ENCODE measurements at regions not wholly inside any gene's neighbourhood (a gene's known extent, or its start where the extent isn't known, plus 50 kb on each side); places are given as distances from the start of the nearest gene placed in this dataset.
A peak's percentile ranks its signal among the peaks of the same experiment; 100 is the strongest.

GRCh38 chr3:72544239-72544638 is 304.0 kb downstream of the SHQ1 start:
- FAIRE-seq (peak; percentile 47), DNase-seq (ENCODE audit: extremely low spot score, insufficient read length, low read depth) (no peak)

GRCh38 chr3:72543246-72543645 is 305.0 kb downstream of the SHQ1 start:
- no peak for DNase-seq (ENCODE audit: extremely low spot score, insufficient read length, low read depth)
- FAIRE-seq, result no peak

DNA sequence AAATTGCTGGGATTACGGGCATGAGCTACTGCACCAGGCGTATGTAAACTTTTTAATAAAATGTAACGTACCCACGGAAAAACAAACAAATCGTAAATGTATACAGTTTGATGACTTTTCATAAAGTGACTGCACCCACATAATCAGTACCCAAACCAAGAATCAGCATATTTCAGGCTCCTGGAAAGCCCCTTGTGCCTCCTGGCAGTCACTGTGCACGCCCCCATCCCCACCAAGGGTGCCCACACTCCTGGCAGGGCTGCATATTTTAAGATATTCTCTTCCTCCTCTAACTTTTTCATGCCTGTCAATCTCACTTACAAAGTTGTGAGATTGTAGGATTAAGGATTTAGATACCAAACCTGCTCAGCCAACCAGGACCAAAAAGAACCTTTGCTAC is 305.5 kb downstream of the SHQ1 start:
- DNase-seq (ENCODE audit: extremely low spot score, insufficient read length, low read depth) (no peak), FAIRE-seq (no peak)

DNA sequence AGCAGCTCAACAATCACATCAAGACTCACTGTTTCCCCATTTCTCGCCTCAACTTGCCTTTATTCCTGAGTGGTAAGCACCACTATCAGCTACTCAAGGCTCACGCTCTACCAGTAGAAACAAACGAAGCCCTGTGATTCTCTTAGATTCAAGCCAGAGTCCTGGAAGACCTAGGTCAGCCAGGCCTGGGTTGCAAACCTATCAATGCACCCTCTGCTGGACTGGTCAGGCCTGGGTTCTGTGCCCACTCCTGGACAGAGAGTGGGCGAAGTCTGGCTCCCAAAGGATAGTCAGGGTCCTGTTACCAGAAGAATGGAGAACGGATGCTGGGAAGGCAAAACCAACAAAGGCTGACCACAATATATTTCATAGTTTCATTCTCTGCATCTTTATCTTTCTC is 308.4 kb downstream of the SHQ1 start:
- FAIRE-seq, result no peak
- no peak for DNase-seq (ENCODE audit: extremely low spot score, insufficient read length, low read depth)

GRCh38 chr3:72538070-72538745 is 310.0 kb downstream of the SHQ1 start:
- FAIRE-seq (no peak), DNase-seq (ENCODE audit: extremely low spot score, insufficient read length, low read depth) (no peak)

GRCh38 chr3:72537448-72537847 is 310.8 kb downstream of the SHQ1 start:
- DNase-seq (ENCODE audit: extremely low spot score, insufficient read length, low read depth), result no peak
- FAIRE-seq, result no peak

- DNase-seq (ENCODE audit: extremely low spot score, insufficient read length, low read depth) (no peak), FAIRE-seq (no peak)
Measured at GRCh38 chr3:72536878-72537267, 311.4 kb downstream of the SHQ1 start.

- FAIRE-seq (no peak), DNase-seq (ENCODE audit: extremely low spot score, insufficient read length, low read depth) (no peak)
Measured at GRCh38 chr3:72536206-72536877, 311.9 kb downstream of the SHQ1 start.

- FAIRE-seq, result no peak
- no peak for DNase-seq (ENCODE audit: extremely low spot score, insufficient read length, low read depth)
Measured at GRCh38 chr3:72535772-72536171, 312.5 kb downstream of the SHQ1 start.

DNA sequence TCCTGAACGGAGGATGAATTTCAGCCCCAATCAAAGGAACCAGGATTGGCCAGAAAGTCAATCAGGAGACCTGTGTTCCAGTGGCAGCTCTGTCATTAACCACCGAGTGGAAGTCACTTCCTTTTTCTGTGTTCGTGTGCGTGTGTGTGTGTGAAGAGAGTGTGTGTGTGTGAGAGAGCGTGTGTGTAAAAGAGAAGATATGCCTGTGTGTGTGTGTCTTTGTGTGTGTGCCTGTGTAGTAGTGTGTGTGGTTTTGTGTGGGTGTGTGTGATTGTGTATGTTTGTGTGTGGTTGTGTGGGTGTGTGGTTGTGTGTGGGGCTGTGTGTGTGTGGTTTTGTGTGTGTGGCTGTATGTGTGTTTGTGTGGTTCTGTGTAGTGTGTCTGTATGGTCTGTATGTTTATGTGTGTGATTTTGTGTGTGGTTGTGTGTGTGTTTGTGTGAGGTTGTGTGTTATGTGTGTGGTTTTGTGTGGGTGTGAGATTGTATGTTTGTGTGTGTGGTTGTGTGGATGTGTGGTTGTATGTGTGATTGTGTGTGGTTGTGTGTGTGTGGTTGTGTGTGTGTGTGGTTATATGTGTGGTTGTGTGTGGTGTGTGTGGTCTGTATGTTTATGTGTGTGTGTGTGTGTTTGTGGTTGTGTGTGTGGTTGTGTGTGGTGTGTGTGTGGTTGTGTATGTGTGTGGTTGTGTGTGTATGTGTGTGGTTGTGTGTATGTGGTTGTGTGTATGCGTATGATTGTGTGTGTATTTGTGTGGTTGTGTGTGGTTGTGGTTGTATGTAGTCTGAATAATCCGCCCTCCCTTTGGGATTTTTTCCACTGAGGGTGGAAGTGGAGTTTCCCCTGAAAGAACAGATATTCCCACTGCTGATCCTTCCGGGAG is 314.4 kb downstream of the SHQ1 start:
- DNase-seq (ENCODE audit: extremely low spot score, insufficient read length, low read depth) (no peak), FAIRE-seq (peak; percentile 24)

GRCh38 chr3:72530426-72530825 is 317.8 kb downstream of the SHQ1 start:
- FAIRE-seq (no peak), DNase-seq (ENCODE audit: extremely low spot score, insufficient read length, low read depth) (no peak)

- no peak for FAIRE-seq
- DNase-seq (ENCODE audit: extremely low spot score, insufficient read length, low read depth), result no peak
Measured at GRCh38 chr3:72529081-72529480, 319.2 kb downstream of the SHQ1 start.

- DNase-seq (ENCODE audit: extremely low spot score, insufficient read length, low read depth) (peak; percentile 26), FAIRE-seq (peak; percentile 95)
Measured at GRCh38 chr3:72523429-72524151, 324.7 kb downstream of the SHQ1 start.

DNA sequence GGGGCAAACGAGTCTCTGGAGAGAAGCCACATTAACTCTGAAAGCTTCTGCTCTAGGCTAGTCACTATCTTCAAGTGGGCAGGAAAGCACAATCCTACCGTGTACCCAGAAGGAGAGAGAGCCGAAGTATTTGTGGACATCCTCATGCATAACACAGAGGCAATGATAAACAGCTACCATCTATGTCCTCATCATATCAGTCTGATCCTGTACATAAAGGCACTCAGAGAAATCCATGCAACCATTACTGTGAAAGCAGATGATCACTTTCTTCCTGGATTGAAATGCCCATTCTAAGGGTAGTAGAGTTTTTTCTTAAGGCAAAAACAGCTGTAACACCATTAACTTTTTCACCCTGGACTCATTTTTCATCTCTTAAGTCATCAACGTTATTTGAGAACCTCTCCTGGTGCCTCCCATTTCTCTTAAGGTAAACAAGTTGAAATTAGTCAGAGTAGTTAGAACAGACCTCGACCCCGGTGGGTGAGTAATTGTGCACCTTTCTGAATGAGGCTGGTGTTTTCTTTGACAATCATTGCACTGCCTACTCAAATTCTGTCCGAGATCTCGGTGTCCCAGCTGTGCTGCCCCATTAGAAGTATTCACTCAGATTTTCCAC is 327.4 kb downstream of the SHQ1 start:
- FAIRE-seq (peak; percentile 41), DNase-seq (ENCODE audit: extremely low spot score, insufficient read length, low read depth) (no peak)

DNA sequence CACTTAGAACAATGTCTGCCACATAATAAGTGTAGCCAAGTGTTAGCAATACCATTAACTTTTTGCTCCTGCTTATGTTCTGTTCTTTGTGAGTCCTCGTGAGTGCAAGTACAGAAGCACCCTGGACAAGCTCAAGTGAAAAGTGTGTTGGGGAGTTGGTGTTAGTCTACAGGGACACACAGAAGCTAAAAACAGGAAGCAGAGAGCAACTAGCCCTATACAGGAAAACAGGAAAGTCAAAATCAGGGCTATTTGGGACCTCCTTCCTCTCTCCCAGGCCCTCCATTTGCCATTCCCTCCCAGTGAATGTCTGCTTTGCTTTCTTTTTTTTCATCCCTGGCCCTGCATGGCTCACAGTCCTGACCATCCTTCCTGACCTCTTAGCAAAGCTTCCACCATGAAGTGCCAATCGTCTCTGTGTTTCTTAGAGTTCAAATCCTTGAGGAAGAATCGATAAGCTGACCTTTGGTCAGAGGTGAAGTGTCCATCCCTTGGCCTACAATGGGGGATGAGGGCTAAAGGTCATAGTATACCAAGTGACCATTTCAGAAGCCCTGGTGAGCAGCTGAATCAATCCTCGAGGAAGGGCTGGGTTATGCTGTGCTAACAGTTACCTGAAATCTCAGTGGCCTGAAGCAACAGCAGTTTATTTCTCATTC is 328.2 kb downstream of the SHQ1 start:
- FAIRE-seq (no peak), DNase-seq (ENCODE audit: extremely low spot score, insufficient read length, low read depth) (no peak)

- FAIRE-seq, result no peak
Measured at GRCh38 chr3:72517921-72518424, 330.3 kb downstream of the SHQ1 start.

GRCh38 chr3:72517336-72517735 is 330.9 kb downstream of the SHQ1 start:
- DNase-seq (ENCODE audit: extremely low spot score, insufficient read length, low read depth), result no peak
- no peak for FAIRE-seq

More at GRCh38 chr3:72517921-72518424, 330.3 kb downstream of the SHQ1 start:
- no peak for DNase-seq (ENCODE audit: extremely low spot score, insufficient read length, low read depth)

DNA sequence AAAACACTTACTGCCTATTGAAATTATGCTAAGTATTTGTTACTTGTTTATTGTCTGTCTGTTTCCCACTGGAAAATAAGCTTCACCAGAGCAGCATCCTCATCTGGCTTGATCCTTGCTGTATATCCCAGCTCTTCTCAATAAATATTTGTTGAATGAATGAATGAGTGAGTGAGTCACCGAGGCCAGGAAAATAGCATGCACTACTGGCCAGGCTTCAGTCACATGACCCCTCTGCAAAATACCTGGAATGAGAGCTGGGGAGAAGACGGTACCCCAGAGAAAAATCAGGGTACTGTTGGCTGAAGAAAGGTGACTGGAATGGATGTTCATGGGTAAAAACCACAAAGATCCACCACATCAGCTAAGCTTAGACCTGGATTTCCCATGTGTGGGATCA is 331.9 kb downstream of the SHQ1 start:
- no peak for DNase-seq (ENCODE audit: extremely low spot score, insufficient read length, low read depth)
- FAIRE-seq, result no peak

- DNase-seq (ENCODE audit: extremely low spot score, insufficient read length, low read depth) (no peak), FAIRE-seq (no peak)
Measured at GRCh38 chr3:72515941-72516340, 332.3 kb downstream of the SHQ1 start.

Measured in GM18507 (cell line).